Stromal cell of bone marrow (primary cell): ENCODE measurements at regions not wholly inside any gene's neighbourhood (a gene's known extent, or its start where the extent isn't known, plus 50 kb on each side); places are given as distances from the start of the nearest gene placed in this dataset.

Experiments used
- DNase-seq: peaks from one replicate; pipeline ENCODE4 v3.0.0-alpha.2; 2012; ENCODE audit warnings: low read depth

DNA sequence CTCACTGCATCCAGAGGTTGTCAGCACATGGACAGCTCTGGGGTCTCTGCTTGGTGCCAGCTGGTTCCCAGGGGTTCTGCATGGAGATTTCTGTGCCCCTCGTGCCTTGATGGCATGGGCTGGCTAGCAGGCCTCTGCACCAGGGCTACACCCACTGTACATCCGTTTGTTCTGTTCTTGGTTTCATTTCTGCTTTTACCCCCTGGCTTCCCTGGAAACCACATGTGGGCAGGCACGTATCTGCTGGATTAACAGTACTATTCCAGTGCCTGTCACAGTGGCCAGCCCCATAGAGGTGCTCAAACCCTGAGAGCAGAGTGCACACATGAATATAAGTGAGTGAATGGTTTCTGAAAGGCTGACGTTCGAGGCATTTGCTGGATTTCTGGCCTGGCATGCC, 207.2 kb upstream of the GPR26 start:
- no peak for DNase-seq

DNA sequence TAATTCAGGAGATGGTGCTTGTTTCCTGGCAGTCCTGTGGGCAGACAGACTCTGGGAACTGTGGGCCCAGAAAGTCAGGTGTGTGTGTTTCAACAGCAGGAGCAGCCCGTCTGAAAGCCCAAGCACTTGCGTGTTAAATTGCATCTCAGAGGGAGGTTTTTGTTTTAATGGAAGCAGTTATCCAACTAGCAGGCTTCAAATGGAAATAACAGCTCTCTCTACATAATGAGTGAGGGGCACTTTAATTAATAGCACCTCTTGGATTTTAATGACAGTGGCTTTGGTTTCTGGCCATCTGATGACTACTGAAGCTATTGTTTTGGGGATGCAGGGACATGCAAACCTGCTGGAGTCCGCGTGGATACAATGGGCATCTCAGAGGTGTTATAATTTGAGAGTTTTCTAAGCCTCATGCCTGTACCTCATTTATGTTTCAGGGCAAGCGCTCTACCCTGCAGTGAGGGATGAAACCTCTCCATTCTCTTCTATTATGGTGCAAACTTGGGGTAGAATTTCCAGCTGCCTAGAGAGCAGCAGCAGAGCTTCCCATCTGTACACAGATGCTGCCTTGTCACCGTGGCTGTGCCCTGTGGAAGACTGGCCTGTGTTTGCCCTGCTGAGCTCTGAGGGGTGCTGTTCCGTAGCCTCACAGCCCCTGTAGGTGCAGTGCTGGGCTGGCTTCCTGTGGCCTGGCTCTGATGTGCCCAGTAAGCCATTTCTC, 206.6 kb upstream of the GPR26 start:
- DNase-seq, result no peak

DNA sequence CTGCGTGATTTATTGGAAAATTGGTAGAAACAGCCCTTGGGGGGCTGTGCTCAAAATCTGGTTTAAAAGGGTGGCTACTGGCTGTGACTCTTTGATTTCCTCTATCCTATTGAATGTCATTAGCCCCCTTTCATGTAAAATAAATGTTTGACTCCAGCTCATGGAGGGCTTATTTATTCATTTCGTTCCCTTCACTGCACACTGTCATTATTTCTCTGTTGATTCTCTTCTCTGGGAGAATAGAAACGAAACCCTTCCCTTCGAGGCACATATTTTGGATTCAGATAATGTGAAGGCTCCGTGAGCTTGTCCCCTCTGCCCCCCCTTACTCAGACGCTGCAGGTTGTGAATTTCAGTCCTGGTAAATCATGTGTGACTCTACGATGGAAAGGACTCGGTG, 203.9 kb upstream of the GPR26 start:
- no peak for DNase-seq

DNA sequence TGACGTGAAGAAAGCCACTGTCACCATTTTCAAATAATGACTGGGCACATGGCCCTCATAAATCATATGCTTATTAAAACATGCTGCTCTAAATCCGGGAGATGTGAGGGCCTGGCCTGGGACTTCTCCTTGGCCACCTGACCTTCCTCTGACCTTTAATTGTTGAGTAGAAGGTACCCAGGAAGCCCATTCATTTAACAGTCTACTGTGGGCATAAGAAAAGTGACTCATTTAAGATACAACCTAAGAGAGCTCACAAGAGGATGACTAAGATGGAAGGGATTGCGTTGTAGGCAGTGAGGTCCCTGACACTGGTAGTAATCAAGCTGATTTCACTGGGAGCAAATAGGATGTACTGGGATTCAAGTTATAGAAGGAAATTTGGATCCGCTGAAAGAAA, 203.4 kb upstream of the GPR26 start:
- DNase-seq, result no peak

DNA sequence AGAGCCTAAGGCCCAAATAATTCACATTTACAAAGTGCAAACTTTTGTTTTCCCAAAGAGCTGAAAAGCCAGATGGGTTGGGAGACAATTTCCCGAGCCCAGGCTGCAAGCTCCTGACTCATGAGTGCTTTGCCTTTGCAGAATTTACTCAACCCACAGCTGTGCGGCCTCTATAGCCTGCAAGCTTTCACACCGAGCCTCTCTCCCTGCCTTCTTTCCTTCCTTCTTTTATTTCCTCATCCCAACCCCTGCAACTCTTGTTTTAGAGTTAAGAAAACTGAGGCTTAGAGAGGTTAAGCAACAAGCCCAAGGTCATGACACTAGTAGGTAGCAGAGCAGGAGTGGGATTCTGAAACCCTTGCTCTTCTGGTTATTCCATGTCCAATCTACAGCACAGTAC, 203.0 kb upstream of the GPR26 start:
- DNase-seq, result no peak

DNA sequence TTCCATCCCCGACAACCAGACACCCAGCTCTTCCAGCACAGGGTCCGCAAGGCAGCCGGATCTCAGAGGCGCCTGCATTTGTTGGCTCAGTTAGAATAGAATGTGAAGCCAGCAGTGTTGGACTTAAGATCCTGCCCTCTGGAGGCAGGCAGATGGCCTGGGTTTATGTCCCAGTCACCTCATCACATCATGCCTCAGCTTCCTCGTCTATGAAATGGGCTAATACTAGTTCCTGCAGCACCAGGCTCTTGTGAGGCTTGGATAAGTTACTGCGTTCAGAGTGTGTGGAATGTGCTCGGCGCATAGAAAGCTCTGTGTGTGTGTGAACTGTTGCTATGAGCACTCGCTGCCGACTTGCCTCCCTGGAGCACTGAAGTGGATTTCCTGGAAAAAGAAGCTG, 202.5 kb upstream of the GPR26 start:
- no peak for DNase-seq

DNA sequence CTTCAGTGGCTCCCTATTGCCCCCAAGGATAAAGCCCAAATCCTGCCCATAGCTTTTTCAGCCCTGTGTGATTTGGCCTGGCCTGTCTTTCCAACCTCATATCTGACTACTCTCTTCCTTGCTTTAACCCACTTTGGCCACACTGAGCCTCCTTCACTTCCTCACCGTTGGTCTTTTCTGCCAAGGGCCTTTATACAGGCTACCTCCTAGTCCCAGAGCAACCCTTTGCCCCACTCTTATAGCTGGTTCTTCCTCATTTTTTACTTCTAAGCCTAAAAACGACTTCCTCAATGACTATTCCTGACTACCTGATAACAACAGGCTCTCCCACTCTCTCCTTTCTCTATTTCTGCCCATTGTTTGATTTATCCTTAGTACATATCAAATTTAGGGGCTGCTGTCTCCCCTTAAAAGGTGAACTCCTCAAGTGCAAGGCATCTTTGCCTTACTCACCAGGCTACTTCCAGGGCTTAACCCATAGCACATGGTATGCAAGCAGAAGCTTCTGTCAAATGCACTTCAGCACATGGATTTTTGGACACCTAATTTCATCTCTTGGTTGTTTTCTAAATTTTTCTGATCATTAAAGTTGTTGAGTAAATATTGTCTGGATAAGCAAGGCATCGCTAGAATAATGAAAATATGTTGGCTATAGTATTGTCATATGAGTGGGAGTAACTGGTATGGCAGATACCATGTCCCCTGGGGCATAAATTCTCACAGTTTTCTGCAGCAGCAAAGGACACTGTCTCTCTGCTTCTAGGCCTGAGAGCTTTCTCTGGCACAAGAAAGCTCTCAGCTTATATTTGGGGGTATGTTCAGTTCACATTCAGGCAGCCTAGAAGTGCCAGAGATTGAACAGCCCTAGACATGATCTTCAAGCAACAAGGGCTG, 201.5 kb upstream of the GPR26 start:
- no peak for DNase-seq

DNA sequence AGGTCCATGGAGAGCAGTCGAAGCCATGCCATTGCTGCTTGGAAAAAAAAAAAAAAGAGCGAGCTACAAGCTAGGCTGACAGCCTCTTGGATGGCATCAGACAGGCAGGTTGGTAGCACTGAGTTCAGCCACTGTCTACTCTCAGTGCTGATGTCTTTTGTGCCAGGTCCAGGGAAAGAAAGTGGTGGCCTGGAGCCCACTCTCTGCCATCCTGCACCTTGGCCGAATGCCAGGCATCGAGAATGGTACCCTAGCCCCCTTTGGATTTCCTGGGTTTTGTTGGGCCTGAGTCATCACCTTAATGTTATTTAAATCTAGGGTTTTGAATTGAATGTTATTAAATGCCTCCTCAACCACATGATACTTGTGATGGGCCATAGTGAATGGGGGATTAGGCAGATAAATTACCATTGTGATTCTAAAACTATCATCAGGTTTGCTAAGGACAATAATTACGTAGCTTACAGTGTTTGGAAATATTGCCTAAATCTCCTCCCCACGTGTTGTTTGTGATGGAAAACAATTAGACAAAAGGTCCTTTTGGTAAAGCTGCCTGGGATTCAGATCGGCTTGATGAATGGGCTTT, 195.7 kb upstream of the GPR26 start:
- no peak for DNase-seq

DNA sequence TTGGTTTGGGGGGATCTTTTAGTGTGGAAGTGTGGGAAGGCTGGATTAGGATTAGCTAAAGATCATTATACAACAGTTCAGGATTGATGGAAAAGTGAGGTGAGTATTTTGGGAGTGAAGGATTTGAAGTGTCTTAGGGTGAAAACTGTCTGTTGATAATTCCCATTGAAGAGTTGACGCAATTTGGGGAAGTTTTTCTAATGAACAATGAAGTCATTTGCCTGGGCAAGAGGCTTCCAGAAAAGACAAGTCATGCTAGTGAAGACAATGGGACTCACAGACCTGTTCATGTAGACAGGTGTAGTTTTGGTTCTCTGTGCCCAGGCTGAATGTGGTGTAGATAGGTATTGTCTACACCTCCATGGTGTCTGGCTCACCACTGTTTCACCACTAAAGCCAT, 194.3 kb upstream of the GPR26 start:
- DNase-seq, result no peak

DNA sequence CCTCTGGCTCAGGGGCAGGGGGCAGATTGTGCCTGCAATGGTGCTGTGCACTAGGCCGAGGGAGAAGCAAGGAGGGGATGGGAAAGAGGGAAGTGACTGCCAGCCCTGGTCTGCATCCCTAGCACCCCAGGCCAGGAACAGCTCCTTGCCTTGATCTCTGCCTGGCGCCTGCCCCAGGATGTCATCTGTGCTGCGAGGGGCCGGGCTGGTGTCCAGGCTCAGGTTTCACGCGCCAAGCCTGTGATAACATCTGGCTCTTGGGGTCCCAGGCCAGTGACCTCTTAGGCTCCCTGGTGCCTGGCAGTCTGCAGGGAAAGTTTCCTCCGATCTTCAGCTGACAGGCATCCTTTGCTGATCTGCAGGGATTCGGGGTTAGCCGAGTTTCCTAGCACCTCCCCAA, 193.5 kb upstream of the GPR26 start:
- no peak for DNase-seq

DNA sequence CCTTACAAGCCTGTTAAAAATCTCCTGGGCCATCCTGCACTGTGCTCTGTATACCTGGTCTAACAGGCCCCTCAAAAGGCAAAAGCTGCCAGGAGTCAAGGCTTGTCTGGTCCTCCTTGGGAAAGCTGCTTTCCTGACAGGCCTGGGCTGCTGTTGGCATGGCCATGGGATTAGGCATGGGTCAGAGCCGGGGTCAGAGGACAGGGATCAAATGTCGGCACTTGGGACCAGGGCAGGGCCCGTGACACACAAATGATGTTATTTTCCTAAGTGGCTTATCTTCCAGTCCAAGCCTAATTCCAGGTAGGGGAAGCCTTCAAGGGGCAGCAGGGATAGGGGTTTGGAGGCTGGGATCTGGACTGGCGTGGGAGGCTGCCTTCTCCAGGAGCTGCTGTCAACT, 191.5 kb upstream of the GPR26 start:
- no peak for DNase-seq

DNA sequence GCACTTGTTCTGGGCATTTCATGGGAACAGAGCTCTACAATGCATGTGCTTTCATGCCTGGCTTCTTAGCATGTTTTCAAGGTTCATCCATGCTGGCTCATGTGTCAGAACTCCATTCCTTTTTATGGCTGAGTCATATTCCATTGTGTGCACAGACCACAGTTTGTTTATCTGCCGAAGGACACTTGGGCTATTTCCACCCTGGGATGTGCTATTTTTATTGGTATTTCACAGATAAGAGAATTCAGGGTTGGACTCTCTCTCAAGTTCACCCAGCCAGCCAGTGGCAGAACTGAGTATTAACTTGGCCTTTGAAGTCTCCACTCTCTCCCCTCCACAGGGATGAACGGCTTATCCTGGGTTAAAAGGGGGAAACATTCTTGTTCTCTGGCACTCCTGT, 190.7 kb upstream of the GPR26 start:
- no peak for DNase-seq

DNA sequence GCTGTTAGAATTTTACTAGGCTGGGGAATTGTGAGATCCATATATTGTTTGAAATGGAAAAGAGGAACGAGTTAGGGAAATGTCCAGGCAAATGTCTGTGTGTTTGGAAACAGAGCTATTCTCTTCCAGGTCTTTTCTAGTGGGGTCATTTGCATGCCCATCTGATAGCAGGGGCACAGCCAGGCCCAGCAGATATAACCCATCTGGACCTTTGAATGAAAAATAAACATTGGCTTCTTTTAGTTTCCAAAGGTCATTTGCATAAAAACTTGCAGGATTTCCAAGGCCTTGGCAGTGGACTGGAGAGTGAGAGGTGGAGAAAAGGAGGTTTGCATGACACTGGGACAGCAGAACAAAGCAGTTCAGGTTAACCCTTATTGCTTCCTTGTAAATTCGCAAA, 188.0 kb upstream of the GPR26 start:
- no peak for DNase-seq

DNA sequence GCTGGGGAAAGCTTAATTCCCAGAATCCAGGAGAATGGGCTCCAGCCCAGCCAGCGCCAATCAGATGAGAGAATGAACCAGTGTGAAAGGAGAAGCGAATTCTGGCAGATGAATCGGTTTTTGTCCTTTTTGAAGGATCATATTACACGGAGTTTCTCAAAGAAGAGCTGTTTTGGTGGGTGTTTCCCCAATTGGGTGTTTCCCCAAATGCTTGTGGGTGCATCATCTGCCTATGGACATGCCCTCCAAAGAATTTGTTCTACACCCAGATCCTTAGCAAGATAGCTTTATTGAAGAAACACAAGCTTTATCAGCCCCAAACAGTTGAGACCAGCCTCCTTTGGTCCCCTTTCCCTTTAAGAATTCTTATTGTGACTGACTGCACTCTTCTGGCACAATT, 186.5 kb upstream of the GPR26 start:
- no peak for DNase-seq

DNA sequence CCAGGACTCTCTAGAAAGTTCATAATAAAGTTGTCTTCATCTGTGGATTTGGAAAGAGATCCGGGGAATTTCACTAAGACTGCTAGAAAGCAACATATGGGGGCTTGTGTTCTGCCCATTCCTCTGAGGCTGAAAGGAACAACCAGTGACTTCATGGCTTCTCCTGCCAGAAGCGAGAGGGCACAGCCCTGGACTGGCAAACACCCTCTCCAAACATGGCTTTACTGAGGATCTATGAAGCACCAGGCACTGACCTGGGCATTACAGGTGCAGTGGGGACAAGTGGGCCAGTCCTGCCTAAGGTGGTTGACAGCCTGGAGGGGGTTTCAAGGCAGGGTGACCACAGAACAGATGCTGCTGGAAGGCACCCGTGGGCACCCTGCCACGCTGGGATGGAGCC, 185.8 kb upstream of the GPR26 start:
- DNase-seq, result no peak

DNA sequence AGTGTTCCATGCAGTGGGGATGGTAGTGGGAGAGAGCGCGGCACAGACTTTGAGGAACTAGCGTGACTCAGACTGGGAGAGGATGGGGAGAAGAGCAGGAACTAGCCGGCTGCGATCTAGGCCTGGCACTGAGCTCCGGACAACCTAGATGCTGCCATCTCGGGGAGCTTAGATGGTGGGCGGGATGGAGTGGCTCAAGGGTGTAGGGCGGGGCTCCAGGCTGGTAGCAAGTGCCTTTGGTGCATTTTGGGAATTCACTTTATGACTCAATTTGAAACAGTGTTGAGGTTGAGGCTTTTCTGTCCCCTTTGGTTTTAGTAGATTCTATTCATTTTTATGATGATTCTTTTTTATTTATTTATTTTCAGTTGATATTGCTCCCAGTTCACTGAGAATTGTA, 185.3 kb upstream of the GPR26 start:
- no peak for DNase-seq

DNA sequence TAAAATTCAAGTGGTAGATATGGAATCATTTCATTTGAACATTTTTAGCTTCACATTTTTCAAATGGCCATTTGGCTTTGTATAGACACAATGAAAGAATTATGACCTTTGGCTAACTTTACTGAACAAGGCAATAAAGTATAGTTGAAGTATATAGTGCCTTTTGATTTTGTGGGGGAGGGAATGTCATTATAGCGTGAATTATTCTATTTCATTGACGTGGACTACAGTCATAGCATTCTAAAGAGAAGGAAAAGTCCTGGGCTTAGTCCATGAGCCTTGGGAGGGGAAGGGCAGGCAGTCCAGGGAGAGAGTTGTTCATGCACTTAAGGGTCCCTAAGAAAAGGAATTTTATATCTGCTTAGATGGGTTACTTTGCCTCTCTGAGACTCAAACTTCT, 181.4 kb upstream of the GPR26 start:
- DNase-seq, result no peak

DNA sequence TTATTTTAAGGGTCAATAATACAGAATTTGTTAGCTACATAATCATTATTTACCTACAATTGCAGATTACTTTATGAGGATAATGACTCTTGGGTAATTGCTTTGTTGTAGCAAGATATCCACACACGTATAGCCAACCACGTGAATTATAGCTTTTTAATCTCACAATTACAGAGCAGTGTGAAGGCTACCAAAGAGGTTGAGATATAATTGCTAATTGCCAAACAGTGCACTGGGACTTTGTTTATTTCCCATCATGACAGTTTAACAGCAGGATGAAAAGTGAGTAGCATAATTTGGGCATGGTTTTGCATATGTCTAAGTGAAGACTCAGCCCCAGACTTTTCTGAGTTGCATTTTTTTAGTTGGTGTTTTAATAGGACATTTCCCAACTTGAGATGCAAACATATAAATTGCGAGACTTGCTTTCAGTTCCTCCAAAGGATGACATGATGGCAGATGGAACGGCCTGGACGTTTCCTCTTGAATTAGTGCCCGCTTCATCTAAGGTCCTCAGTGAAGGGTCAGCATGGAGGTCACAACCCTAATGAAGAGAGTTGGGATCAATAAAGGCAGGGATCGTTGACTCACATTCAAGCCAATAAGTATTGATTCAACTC, 180.7 kb upstream of the GPR26 start:
- DNase-seq, result no peak

DNA sequence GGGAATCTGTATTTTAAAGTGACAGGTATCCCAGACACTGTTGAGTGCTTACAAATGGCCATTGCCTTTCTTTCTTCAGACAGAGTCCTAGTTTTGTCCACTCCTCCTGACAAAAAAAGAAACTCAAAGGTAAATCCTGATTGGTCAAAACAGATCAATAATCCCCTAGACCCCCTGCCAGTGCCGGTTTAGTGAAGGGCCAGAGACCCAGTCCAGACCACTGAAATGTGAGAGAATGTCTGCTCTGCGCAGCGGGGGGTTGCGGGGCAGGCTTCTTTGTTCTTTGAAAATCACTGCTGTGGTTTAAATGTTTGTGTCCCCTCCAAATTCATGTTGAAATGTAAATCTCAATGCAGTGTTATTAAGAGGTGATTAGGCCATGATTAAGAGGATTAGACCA, 177.7 kb upstream of the GPR26 start:
- DNase-seq, result no peak

DNA sequence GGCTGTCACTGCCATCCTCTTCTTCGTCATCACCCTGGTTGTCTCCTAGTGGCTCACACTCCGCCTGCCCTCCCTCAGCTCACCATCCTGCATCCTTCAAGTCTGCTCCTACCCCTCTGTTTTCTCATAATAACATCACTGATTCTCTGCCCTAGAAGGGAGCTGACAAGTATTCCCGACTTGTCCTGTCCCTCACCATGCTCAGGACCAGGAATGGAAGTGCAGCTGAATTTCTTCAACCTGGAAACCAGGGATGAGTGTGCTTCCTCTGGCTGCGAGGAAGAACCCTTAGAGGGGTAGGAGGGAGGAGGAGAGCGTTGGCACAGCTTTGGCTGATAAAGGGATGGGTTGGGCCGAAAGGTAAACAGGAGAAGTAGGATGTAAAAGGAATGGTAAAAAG, 174.8 kb upstream of the GPR26 start:
- DNase-seq, result no peak

DNA sequence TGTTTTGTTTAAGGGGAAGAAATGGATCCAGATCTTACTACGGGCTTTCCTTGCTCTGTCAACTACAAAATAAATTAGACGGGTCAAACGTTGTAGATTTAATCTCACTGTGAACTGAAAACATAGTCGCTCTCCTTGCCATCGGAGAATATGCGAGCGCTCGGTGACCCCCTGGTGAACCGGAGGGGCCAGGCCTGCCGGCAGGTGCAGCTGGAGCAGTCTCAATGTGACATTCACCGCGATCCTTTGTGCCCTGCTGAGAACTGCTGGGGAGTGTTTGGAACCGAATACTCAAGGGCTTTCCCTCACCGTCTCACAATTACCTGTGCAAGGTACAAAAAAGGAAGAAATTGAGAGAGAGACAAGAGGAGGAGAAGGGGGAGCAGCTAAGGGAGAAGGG, 174.1 kb upstream of the GPR26 start:
- no peak for DNase-seq

DNA sequence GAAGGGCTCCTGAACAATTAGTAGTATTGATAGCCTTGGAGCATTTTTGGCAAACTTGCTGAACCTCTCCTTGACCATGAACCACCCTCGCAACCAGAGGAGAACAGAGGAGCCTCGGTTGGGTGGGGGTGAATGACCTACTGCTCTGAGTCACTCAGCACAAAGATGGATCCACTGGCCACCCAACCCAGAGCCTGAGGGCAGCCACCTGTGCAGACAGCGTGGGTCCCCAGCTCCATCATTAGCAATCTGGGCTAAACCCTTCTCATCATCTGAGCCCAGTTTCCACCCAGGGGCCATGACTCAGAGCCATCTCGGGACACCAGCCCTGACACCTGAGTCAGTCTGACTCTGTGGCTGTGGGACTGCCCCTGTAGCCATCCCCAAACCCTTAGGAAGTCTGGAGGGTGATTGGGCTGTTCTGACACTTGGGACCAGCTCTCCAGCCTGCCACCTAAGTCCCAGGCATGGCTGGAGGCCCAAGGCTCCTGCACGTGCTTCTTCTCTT, 171.8 kb upstream of the GPR26 start:
- DNase-seq, result no peak

DNA sequence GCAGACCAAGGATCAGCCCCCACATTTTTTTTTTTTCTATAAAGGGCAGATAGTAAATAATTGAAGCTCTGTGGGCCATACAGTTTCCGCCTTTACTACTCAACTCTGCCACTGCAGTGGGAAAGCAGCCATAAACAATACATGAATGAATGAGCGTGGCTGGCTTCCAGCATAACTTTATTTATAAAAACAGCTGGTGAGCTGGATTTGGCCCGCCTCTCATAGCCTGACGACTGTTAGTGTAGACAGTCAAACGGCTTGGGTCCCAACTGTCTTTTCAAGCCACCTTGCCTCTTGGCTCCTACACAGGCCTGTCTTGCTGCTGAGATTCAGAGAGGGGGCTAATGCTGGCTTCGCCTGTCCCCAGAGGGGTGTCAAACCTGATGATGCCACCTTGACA, 169.8 kb upstream of the GPR26 start:
- peak; percentile 13 for DNase-seq
